ENCODE measurements at regions not wholly inside any gene's neighbourhood (a gene's known extent, or its start where the extent isn't known, plus 50 kb on each side); places are given as distances from the start of the nearest gene placed in this dataset.
A peak's percentile ranks its signal among the peaks of the same experiment; 100 is the strongest.

- peak; percentile 96 for DNase-seq (ENCODE audit: low read depth)
- no peak overlapping the region for H3K4me3 ChIP-seq (ENCODE audit: low read length)
- no peak for TF ChIP-seq CTCF (conservative IDR thresholded peaks at IDR 0.05; ENCODE audit: low read length)
Observed at GRCh38 chr4:141802333-141802732, 165.9 kb downstream of the IL15 start.

- TF ChIP-seq CTCF (conservative IDR thresholded peaks at IDR 0.05; ENCODE audit: low read length): no peak
- DNase-seq (ENCODE audit: low read depth): no peak
- no peak overlapping the region for H3K4me3 ChIP-seq (ENCODE audit: low read length)
Observed at GRCh38 chr4:141804836-141805235, 168.5 kb downstream of the IL15 start.

- H3K4me3 ChIP-seq (ENCODE audit: low read length): no peak overlapping the region
- DNase-seq (ENCODE audit: low read depth): peak; percentile 59
- TF ChIP-seq CTCF (conservative IDR thresholded peaks at IDR 0.05; ENCODE audit: low read length): no peak
Observed at GRCh38 chr4:141807103-141807891, 170.9 kb downstream of the IL15 start.

GRCh38 chr4:141810038-141810711 is 173.8 kb downstream of the IL15 start:
- no peak overlapping the region for H3K4me3 ChIP-seq (ENCODE audit: low read length)
- DNase-seq (ENCODE audit: low read depth): no peak
- TF ChIP-seq CTCF (conservative IDR thresholded peaks at IDR 0.05; ENCODE audit: low read length): no peak

- no peak for DNase-seq (ENCODE audit: low read depth)
- no peak for TF ChIP-seq CTCF (conservative IDR thresholded peaks at IDR 0.05; ENCODE audit: low read length)
- no peak overlapping the region for H3K4me3 ChIP-seq (ENCODE audit: low read length)
Observed at GRCh38 chr4:141810712-141811375, 174.5 kb downstream of the IL15 start.

- H3K4me3 ChIP-seq (ENCODE audit: low read length): no peak overlapping the region
- no peak for DNase-seq (ENCODE audit: low read depth)
- TF ChIP-seq CTCF (conservative IDR thresholded peaks at IDR 0.05; ENCODE audit: low read length): no peak
Observed at GRCh38 chr4:141812158-141812557, 175.8 kb downstream of the IL15 start.

All from AG10803 (cell line).